ENCODE measurements at regions not wholly inside any gene's neighbourhood (a gene's known extent, or its start where the extent isn't known, plus 50 kb on each side); places are given as distances from the start of the nearest gene placed in this dataset.

- no peak for FAIRE-seq
- Histone ChIP-seq H3K79me2 (ENCODE audit: control insufficient read depth, insufficient read depth, low read length) (no peaks in the 10 kb centered on the region), H2AFZ (ENCODE audit: low read depth, low read length) (no peak overlapping the region), H3K4me3 (replicated peaks in 1 of 3; ENCODE audit: insufficient read depth in 1 of 3, low read depth in 1 of 3, low read length in 3 of 3) (no peak overlapping the region), H3K9me1 (replicated peaks; ENCODE audit: control insufficient read depth, extremely low read depth, insufficient read depth, low read length) (no peaks in the 10 kb centered on the region), H3K4me2 (ENCODE audit: insufficient read depth, low read length) (no peak overlapping the region), H3K27ac (ENCODE audit: insufficient read depth, low read depth, low read length) (no peak overlapping the region), H3K4me1 (ENCODE audit: control insufficient read depth, extremely low read depth, insufficient read depth, low read length) (no peaks in the 10 kb centered on the region), H3K9me3 (replicated peaks; ENCODE audit: control insufficient read depth, insufficient read depth, low read length) (no peaks in the 10 kb centered on the region), H3K9ac (replicated peaks; ENCODE audit: extremely low read depth, insufficient read depth, low read length) (no peak overlapping the region), H3K27me3 (ENCODE audit: control insufficient read depth in 2 of 2, insufficient read depth in 2 of 2, low read length in 2 of 2) (peaks cover 14 to 15% of the 10 kb centered on the region in 2 experiments), H3K36me3 (ENCODE audit: control insufficient read depth in 2 of 2, extremely low read depth in 1 of 2, insufficient read depth in 2 of 2, low read length in 2 of 2) (no peaks in the 10 kb centered on the region), H4K20me1 (replicated peaks; ENCODE audit: control insufficient read depth, extremely low read depth, insufficient read depth, low read length) (no peaks in the 10 kb centered on the region)
- ChIA-PET CTCF (no interaction called here), POLR2A (no interaction called here)
- dilution Hi-C loops (cut with MboI; ENCODE audit: extremely low pct_ligation_motif_present, low sequenced_read_pairs): no loop called here
- no TSS peak for BruUV-seq (replicated peaks)
- DNase-seq (ENCODE audit: low read depth, low spot score): no peak
- intact Hi-C loops (cut with micrococcal nuclease): no loop called here
- TF ChIP-seq POLR2A (IDR thresholded peaks at IDR 0.05; ENCODE audit: low read depth, low read length): no peak
- TF ChIP-seq POLR2AphosphoS5 (IDR thresholded peaks at IDR 0.05; ENCODE audit: insufficient read depth, low read depth, low read length): no peak
- no peak for TF ChIP-seq FOS (IDR thresholded peaks at IDR 0.05; ENCODE audit: borderline replicate concordance, insufficient read depth, low read length)
- TF ChIP-seq, protein P1, sequence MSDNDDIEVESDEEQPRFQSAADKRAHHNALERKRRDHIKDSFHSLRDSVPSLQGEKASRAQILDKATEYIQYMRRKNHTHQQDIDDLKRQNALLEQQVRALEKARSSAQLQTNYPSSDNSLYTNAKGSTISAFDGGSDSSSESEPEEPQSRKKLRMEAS (IDR thresholded peaks at IDR 0.05; ENCODE audit: insufficient read depth, insufficient read length): no peak
- no peak for TF ChIP-seq JUN (IDR thresholded peaks at IDR 0.05; ENCODE audit: borderline replicate concordance, insufficient read depth, insufficient read length, low read depth)
- TF ChIP-seq MYC (IDR thresholded peaks at IDR 0.05; ENCODE audit: low read depth, low read length): no peak
- no peak for TF ChIP-seq GATA2 (IDR thresholded peaks at IDR 0.05; ENCODE audit: insufficient read depth, insufficient read length, low read depth, low read length)
- no peak for TF ChIP-seq EZH2 (IDR thresholded peaks at IDR 0.05; ENCODE audit: borderline replicate concordance, low read depth, low read length, severe bottlenecking)
- TF ChIP-seq CTCF (IDR thresholded peaks at IDR 0.05; ENCODE audit: extremely low read depth in 1 of 2, insufficient read depth in 1 of 2, low read depth in 1 of 2, low read length in 2 of 2): no peak
Observed at GRCh38 chr21:35871906-35872305, 188.4 kb downstream of the SETD4 start.

All from endothelial cell of umbilical vein (primary cell).